Skeletal muscle tissue (tissue), 3 donors: ENCODE measurements at regions not wholly inside any gene's neighbourhood (a gene's known extent, or its start where the extent isn't known, plus 50 kb on each side); places are given as distances from the start of the nearest gene placed in this dataset.

Experiments
- H3K27ac ChIP-seq: one replicate; pipeline ENCODE4 v1.7.0; 2013; ENCODE audit warnings: mild to moderate bottlenecking, low read depth, low read length, inconsistent platforms
- H3K27me3 ChIP-seq, 3 donors: one replicate each; pipeline ENCODE4 v1.7.0; 2013; ENCODE audit warnings: low read length in 3 of 3; ENCODE audit not compliant: control insufficient read depth in 3 of 3, insufficient read depth in 3 of 3
- H3K36me3 ChIP-seq, 3 donors: one replicate each; pipeline ENCODE4 v1.7.0; 2013; ENCODE audit warnings: low read length in 3 of 3; ENCODE audit not compliant: control insufficient read depth in 3 of 3, insufficient read depth in 3 of 3
- H3K4me1 ChIP-seq, 3 donors: one replicate each; pipeline ENCODE4 v1.7.0; 2013; ENCODE audit warnings: low read length in 3 of 3, mild to moderate bottlenecking in 3 of 3; ENCODE audit not compliant: control insufficient read depth in 3 of 3, insufficient read depth in 3 of 3
- H3K4me3 ChIP-seq, 3 donors: one replicate each; pipeline ENCODE4 v1.7.0; 2013; ENCODE audit warnings: low read length in 3 of 3
- H3K9ac ChIP-seq, 3 donors: one replicate each; pipeline ENCODE4 v1.7.0; 2013; ENCODE audit warnings: low read length in 3 of 3, mild to moderate bottlenecking in 3 of 3, moderate library complexity in 2 of 3, low read depth in 1 of 3
- H3K9me3 ChIP-seq, 3 donors: one replicate each; pipeline ENCODE4 v1.7.0; 2013; ENCODE audit warnings: low read length in 3 of 3; ENCODE audit not compliant: control insufficient read depth in 3 of 3
- donor health status: Osteomylitis.

DNA sequence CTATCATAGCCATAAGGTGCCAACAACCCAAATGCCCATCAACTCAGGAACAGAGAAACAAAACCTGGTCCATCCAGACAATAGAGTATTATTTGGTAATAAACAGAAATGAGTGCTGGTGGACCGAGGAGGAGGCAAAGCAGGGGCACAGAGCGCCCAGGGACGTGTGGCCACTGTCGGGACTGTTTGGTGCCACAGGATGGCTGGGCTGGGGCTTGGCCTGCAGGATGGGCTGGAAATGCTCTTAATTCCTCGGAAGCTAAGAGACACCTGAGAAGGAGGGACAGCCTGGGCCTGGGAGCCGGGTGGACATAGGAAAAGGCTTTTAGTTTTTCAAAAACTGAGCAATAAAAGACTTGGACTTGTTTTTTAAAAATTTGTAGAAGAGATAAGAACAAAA, 216.4 kb downstream of the DLL1 start:
- Histone ChIP-seq H3K4me1 (no peaks in the 10 kb centered on the region), H3K36me3 (no peaks in the 10 kb centered on the region)

DNA sequence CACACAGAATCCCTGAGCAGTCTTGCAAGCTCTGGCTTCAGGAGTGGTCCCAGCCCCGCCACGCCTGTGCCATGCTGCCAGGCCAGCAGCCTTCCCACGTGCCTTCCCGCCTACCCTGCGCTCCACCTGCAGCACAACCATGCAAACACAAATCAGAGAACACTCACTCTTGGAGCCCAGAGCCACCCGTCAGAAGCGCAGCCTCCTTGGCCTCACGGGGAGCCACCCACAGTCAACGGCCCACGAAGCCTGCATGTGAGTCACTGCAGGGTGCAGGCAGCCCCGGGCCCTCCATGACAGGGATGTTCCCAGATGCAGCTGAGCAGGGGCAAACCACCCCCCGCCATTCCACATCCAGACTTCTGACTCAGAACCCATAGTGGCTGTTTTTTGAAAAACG, 217.0 kb downstream of the DLL1 start:
- no peak overlapping the region for H3K9ac ChIP-seq
- H3K4me3 ChIP-seq: no peak overlapping the region
- H3K9me3 ChIP-seq: peaks cover 0 to 4% (median 0%) of the 10 kb centered on the region in 3 donors
- H3K27me3 ChIP-seq: peaks cover 0 to 8% (median 0%) of the 10 kb centered on the region in 3 donors
- no peaks in the 10 kb centered on the region for H3K4me1 ChIP-seq
- H3K27ac ChIP-seq: no peak overlapping the region
- no peaks in the 10 kb centered on the region for H3K36me3 ChIP-seq

More for the DNA sequence above, 216.4 kb downstream of the DLL1 start:
- Histone ChIP-seq H3K27me3 (peaks cover 0 to 8% (median 0%) of the 10 kb centered on the region in 3 donors), H3K9me3 (peaks cover 0 to 4% (median 0%) of the 10 kb centered on the region in 3 donors), H3K4me3 (no peak overlapping the region), H3K27ac (no peak overlapping the region), H3K9ac (no peak overlapping the region)

DNA sequence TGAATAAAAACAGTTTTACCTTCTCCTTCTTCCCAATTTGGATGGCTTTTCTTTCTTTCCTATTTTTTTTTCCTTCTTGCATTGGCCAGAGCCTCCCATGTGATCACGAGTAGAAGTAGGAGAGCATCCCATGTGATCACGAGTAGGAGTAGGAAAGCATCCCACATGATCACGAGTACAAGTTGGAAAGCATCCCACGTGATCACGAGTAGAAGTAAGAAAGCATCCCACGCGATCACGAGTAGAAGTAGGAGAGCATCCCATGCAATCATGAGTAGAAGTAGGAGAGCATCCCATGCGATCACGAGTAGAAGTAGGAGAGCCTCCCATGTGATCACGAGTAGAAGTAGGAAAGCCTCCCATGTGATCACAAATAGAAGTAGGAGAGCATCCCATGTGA, 218.6 kb downstream of the DLL1 start:
- H3K9ac ChIP-seq: no peak overlapping the region
- H3K4me3 ChIP-seq: no peak overlapping the region
- peaks cover 9 to 23% (median 12%) of the 10 kb centered on the region in 3 donors for H3K27me3 ChIP-seq
- H3K9me3 ChIP-seq: peaks cover 0 to 4% (median 0%) of the 10 kb centered on the region in 3 donors
- H3K4me1 ChIP-seq: no peaks in the 10 kb centered on the region
- H3K36me3 ChIP-seq: no peaks in the 10 kb centered on the region
- H3K27ac ChIP-seq: no peak overlapping the region

DNA sequence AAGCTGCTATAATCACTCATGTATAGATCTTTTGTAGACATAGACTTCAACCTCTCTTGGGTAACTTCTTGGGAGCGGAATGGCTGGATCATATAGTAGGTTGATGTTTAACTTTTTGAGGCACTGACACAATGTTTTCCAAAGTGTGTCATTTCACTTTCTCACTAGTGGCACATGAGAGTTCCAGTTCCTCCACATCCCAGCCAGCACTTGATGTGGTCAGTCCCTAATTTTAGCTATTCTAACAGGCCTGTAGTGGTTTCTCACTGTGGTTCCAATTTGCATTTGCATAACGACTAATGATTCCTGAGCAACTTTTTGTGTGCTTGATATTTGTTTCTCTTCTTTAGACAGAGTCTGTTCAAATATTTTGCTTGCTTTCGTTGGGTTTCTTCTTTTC, 221.3 kb downstream of the DLL1 start:
- Histone ChIP-seq H3K4me3 (no peak overlapping the region), H3K9me3 (peaks cover 0 to 4% (median 0%) of the 10 kb centered on the region in 3 donors), H3K36me3 (no peaks in the 10 kb centered on the region), H3K9ac (no peak overlapping the region), H3K27me3 (peaks cover 10 to 21% (median 19%) of the 10 kb centered on the region in 3 donors), H3K27ac (no peak overlapping the region), H3K4me1 (no peaks in the 10 kb centered on the region)

DNA sequence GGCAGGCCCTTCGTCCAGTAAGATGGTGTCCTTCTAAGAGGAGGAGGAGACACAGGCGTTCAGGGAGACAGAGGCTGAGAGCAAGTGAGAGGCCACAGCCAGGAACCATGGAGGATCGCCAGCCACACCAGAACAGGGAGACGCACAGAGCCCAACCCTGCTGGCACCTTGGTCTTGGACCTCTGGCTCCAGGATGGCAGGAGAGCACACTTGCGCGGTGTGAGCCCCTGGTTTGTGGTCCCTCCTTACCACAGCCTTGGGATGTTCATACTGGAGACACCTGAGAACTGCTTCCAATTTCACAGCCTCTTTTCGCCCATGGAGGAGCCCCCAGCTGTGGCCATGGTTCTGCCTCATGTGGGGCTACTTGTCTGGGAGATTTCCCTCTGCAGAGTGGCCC, 222.4 kb downstream of the DLL1 start:
- Histone ChIP-seq H3K27me3 (peaks cover 10 to 24% (median 21%) of the 10 kb centered on the region in 3 donors), H3K9me3 (peaks cover 0 to 4% (median 0%) of the 10 kb centered on the region in 3 donors), H3K4me3 (no peak overlapping the region), H3K36me3 (no peaks in the 10 kb centered on the region), H3K9ac (no peak overlapping the region), H3K27ac (no peak overlapping the region), H3K4me1 (no peaks in the 10 kb centered on the region)

DNA sequence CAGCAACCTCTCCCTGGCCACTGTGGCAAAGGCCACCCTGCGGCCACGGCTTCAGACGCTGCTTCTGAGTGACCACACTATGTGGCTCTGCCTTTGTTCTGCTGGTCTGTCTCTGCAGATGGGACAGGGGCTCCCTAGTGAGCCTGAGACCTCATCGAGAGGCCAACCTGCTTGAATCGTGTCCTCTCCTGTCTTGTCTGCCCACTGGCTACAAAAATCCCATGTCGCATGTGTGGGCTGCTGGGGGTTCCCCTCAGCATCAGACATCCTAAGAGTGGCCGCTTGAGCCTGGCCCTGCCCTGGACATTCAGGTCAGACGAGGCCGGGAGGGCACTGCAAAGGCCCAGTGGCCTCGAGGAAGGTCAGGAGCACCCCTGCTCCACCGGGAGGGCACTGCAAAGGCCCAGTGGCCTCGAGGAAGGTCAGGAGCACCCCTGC, 222.9 kb downstream of the DLL1 start:
- Histone ChIP-seq H3K4me3 (no peak overlapping the region), H3K4me1 (no peaks in the 10 kb centered on the region), H3K27ac (no peak overlapping the region), H3K9me3 (peaks cover 0 to 4% (median 0%) of the 10 kb centered on the region in 3 donors), H3K27me3 (peaks cover 10 to 24% (median 23%) of the 10 kb centered on the region in 3 donors), H3K36me3 (no peaks in the 10 kb centered on the region), H3K9ac (no peak overlapping the region)

DNA sequence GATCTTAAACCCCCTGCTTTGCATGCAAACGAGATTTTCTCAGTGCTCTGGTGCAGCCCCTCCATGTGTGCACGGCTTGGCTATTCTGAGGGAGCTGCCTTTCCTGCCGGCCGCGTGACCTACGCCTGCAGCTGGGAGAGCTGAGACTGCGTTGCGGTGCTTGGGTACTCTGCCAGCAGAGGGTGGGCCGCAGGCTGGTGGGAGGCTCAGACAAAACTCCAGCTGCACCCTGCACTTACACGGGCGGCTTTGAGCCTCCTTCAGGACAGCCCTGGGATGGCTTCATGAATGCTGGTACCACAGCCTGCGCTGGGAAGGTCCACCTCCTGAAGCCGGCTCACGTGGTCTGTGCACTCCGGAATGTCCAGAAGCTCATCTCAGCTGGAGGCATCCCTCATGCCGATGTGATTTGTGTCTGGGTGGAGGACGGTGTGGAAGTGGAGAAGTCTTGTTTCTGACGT, 223.7 kb downstream of the DLL1 start:
- Histone ChIP-seq H3K9me3 (peaks cover 0 to 4% (median 0%) of the 10 kb centered on the region in 3 donors), H3K27ac (no peak overlapping the region), H3K9ac (no peak overlapping the region), H3K36me3 (no peaks in the 10 kb centered on the region), H3K4me1 (no peaks in the 10 kb centered on the region), H3K4me3 (no peak overlapping the region), H3K27me3 (peaks cover 10 to 24% (median 23%) of the 10 kb centered on the region in 3 donors)

DNA sequence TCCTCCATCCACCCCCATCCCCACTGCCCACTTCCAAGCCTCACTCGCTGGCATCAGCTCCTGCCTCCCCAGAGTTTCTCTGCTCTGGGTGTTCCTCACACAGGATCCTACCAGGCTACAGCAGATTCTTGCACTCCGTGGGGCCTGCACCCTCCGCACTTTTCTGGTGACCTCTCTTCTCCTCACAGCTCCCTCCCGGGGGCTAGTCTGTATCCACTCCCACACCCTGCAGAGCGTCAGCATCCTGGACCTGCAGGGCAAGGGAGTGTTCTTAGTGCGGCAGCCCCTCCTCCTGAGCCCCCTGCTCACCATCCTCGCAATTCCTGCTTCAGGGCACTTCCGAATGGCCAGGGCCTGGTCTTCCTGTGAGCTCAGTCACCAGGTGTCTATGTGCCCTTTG, 224.2 kb downstream of the DLL1 start:
- peaks cover 10 to 24% (median 23%) of the 10 kb centered on the region in 3 donors for H3K27me3 ChIP-seq
- H3K27ac ChIP-seq: no peak overlapping the region
- H3K4me3 ChIP-seq: no peak overlapping the region
- H3K9ac ChIP-seq: no peak overlapping the region
- peaks cover 0 to 4% (median 0%) of the 10 kb centered on the region in 3 donors for H3K9me3 ChIP-seq
- no peaks in the 10 kb centered on the region for H3K36me3 ChIP-seq
- H3K4me1 ChIP-seq: no peaks in the 10 kb centered on the region

DNA sequence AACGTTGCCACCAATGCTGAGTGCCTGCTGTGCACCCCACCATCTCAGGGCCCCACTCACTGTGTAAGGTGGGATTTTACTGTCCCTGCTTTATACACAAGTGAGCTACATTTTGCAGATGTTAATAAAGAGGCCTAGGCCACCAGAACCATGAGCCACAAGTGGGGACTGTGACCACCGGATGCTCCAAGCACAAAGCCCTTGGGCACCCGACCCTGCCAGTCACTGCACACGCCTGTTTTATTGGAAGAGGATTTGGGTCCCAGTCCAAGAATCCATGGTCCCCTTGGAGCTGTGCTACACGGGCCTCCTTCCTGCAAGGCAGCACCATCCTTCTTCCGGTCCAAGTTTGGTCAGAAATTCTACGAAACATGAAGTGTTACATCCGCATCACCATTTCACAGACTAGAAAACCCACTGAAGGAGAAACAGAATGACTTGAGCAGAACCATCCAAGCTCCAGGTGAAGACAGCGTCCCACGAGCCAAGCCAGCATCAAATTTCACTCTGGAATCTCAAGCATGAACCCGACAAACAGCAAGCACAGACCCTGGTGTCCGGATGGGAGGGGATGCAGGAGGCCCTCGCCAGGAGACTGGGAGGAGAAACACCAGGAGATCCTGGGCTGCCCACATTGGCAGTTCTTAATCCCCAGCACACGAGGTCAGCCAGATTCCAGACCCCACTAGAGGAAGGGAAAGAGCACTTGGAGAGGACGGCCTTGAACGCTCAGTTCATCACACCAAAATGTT, 226.9 kb downstream of the DLL1 start:
- Histone ChIP-seq H3K4me1 (no peaks in the 10 kb centered on the region), H3K27ac (no peak overlapping the region), H3K9ac (no peak overlapping the region), H3K36me3 (no peaks in the 10 kb centered on the region), H3K9me3 (no peaks in the 10 kb centered on the region), H3K4me3 (no peak overlapping the region), H3K27me3 (peaks cover 10 to 24% (median 23%) of the 10 kb centered on the region in 3 donors)

DNA sequence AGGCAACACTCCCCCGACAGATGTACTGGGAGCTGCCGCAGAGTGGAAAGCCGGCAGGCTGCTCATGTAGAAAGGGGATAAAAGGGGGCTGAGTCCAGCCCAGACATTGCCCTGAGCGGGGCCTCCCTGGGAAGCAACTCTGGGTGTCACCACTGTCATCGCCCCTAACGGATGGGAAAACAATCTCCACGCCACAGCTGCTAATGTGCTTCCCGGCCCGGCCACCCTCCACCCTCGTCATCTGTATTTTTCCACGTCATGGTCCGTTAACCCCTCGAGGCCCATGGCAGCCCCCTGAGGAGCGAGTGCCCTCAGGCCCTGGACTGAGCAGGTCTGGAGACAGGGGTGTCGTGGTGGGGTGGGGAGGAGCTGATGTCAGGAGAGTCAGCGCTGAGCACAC, 227.4 kb downstream of the DLL1 start:
- Histone ChIP-seq H3K4me3 (no peak overlapping the region), H3K9me3 (no peaks in the 10 kb centered on the region), H3K9ac (no peak overlapping the region), H3K36me3 (no peaks in the 10 kb centered on the region), H3K27ac (no peak overlapping the region), H3K4me1 (no peaks in the 10 kb centered on the region), H3K27me3 (peaks cover 10 to 23% (median 19%) of the 10 kb centered on the region in 3 donors)
